BJ (cell line): ENCODE measurements at regions not wholly inside any gene's neighbourhood (a gene's known extent, or its start where the extent isn't known, plus 50 kb on each side); places are given as distances from the start of the nearest gene placed in this dataset.

Experiments used
- CTCF ChIA-PET: fragments of 350-600 bp; formaldehyde crosslinking; extraction: SDS; loops from one replicate; lab custom pipeline; 2021; ENCODE audit warnings: antibody characterized with exemption, inconsistent platforms; lab: Yijun Ruan, JAX
- POLR2A ChIA-PET: fragments of 300-600 bp; sonication (Branson Sonifier 250); formaldehyde crosslinking; extraction: SDS; loops from one replicate; lab custom pipeline; 2021; ENCODE audit warnings: antibody characterized with exemption; lab: Charles Lee
- DNase-seq: peaks from one replicate; pipeline ENCODE4 v3.0.0-alpha.2; 2011; ENCODE audit warnings: low read depth
- H3K27me3 ChIP-seq: 2 replicates; pipeline ENCODE4 v1.6.0; 2011; ENCODE audit warnings: low read length; ENCODE audit not compliant: control insufficient read depth, insufficient read depth
- H3K36me3 ChIP-seq: 2 replicates; pipeline ENCODE4 v1.5.1; 2011; ENCODE audit warnings: low read length; ENCODE audit not compliant: control insufficient read depth, insufficient read depth
- H3K4me3 ChIP-seq: 2 replicates; pipeline ENCODE4 v1.5.1; 2011; ENCODE audit warnings: low read depth, mild to moderate bottlenecking, control low read depth, low read length
- TF ChIP-seq, protein P1 (sequence below): IDR thresholded peaks from 2 replicates; pipeline ENCODE4 v1.5.1; 2011; ENCODE audit warnings: low read depth, mild to moderate bottlenecking, control low read depth, inconsistent platforms, low read length, moderate library complexity; ENCODE audit not compliant: insufficient read depth

- no peak overlapping the region for H3K4me3 ChIP-seq
- no peaks in the 10 kb centered on the region for H3K27me3 ChIP-seq
These were observed 118.3 kb downstream of the TM2D1 start for GRCh38 chr1:61606448-61607312.

DNA sequence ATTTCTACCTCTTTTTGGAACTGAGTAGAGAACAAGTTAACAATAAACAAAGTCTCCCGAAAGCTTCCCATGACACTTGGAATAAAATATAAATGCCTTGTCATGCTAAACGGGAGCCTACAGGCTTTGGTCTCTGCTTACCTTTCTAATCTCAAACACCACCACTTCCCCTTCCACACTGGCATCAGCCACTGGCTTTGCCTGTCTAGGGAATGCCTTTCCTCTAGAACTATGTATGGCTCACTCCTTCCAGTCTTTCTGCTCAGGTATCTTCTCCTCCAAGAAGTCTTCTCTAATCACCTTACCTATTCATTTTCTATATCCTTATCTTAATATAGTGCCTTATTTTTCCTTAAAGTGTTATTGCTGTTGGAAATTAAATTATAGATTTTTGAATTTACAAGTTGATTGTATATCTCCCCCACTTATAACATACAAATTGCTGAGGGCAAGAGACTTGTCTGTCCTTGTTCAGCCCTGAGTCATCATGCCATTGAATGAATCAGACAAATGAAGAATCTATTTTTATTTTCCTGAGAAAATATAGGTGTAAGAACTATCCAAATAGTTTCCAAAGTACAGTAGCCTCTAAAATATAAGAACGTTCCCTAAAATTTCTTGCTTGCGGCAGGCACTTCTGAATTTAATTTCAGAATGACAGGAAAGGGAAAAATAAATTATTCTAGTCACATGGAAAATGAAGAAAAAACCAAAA lies 119.2 kb downstream of the TM2D1 start:
- TF ChIP-seq, protein P1, sequence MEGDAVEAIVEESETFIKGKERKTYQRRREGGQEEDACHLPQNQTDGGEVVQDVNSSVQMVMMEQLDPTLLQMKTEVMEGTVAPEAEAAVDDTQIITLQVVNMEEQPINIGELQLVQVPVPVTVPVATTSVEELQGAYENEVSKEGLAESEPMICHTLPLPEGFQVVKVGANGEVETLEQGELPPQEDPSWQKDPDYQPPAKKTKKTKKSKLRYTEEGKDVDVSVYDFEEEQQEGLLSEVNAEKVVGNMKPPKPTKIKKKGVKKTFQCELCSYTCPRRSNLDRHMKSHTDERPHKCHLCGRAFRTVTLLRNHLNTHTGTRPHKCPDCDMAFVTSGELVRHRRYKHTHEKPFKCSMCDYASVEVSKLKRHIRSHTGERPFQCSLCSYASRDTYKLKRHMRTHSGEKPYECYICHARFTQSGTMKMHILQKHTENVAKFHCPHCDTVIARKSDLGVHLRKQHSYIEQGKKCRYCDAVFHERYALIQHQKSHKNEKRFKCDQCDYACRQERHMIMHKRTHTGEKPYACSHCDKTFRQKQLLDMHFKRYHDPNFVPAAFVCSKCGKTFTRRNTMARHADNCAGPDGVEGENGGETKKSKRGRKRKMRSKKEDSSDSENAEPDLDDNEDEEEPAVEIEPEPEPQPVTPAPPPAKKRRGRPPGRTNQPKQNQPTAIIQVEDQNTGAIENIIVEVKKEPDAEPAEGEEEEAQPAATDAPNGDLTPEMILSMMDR = no peak
- no peaks in the 10 kb centered on the region for H3K36me3 ChIP-seq
- DNase-seq = no peak
- no peaks in the 10 kb centered on the region for H3K27me3 ChIP-seq
- CTCF ChIA-PET = no interaction called here
- H3K4me3 ChIP-seq = no peak overlapping the region
- POLR2A ChIA-PET = no interaction called here

More at GRCh38 chr1:61606448-61607312, 118.3 kb downstream of the TM2D1 start:
- no peak for DNase-seq
- POLR2A ChIA-PET = no interaction called here
- TF ChIP-seq, protein P1 = no peak
- no peaks in the 10 kb centered on the region for H3K36me3 ChIP-seq
- CTCF ChIA-PET = interaction anchor here (0.8 to 1.5 kb wide), 2 partner anchors 14 to 17 kb away, joined by 3 read pairs; no protein-coding TSS in a partner anchor

DNA sequence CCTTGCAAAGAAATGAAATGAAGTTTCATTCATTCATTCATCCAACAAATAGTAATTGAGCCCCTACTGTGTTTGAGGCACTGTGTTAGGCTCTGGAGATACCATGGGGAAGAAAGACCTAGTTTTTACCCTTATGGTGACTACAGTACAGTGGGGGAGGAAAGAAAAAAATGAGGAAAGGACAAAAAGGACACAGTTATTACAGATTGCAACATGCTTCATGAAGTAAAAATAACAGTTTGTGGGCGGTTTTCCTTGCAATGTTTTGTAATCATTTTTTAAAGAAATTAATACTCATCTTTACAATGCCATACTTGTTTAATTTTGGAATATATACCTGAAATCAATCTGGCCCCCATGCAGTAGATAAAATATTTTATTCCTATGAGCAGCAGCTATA lies 120.3 kb downstream of the TM2D1 start:
- H3K36me3 ChIP-seq = no peaks in the 10 kb centered on the region
- H3K4me3 ChIP-seq = no peak overlapping the region
- no peak for DNase-seq
- CTCF ChIA-PET = no interaction called here
- no peaks in the 10 kb centered on the region for H3K27me3 ChIP-seq
- POLR2A ChIA-PET = no interaction called here
- TF ChIP-seq, protein P1 = no peak

GRCh38 chr1:61604261-61604660 lies 120.7 kb downstream of the TM2D1 start:
- no peak for DNase-seq
- ChIA-PET POLR2A (no interaction called here), CTCF (no interaction called here)
- H3K4me3 ChIP-seq = no peak overlapping the region
- no peaks in the 10 kb centered on the region for H3K36me3 ChIP-seq
- no peaks in the 10 kb centered on the region for H3K27me3 ChIP-seq
- TF ChIP-seq, protein P1 = no peak

- Histone ChIP-seq H3K27me3 (no peaks in the 10 kb centered on the region), H3K36me3 (no peaks in the 10 kb centered on the region), H3K4me3 (no peak overlapping the region)
- ChIA-PET POLR2A (no interaction called here), CTCF (interaction anchor here (1.2 kb wide), 1 partner anchor 13 kb away, joined by 5 read pairs; no protein-coding TSS in a partner anchor)
- no peak for DNase-seq
- TF ChIP-seq, protein P1 = no peak
These were observed 122.3 kb downstream of the TM2D1 start for GRCh38 chr1:61602663-61603062.
